SH-SY5Y (cell line): ENCODE measurements at regions not wholly inside any gene's neighbourhood (a gene's known extent, or its start where the extent isn't known, plus 50 kb on each side); places are given as distances from the start of the nearest gene placed in this dataset.

Experiments used
- GATA2 ChIP-seq: IDR thresholded peaks from 2 replicates; pipeline ENCODE4 v1.6.1; 2011; ENCODE audit warnings: mild to moderate bottlenecking, low read depth, low read length
- GATA3 ChIP-seq: IDR thresholded peaks from 2 replicates; pipeline ENCODE4 v1.6.1; 2011; ENCODE audit warnings: low read depth, mild to moderate bottlenecking, low read length, moderate library complexity

DNA sequence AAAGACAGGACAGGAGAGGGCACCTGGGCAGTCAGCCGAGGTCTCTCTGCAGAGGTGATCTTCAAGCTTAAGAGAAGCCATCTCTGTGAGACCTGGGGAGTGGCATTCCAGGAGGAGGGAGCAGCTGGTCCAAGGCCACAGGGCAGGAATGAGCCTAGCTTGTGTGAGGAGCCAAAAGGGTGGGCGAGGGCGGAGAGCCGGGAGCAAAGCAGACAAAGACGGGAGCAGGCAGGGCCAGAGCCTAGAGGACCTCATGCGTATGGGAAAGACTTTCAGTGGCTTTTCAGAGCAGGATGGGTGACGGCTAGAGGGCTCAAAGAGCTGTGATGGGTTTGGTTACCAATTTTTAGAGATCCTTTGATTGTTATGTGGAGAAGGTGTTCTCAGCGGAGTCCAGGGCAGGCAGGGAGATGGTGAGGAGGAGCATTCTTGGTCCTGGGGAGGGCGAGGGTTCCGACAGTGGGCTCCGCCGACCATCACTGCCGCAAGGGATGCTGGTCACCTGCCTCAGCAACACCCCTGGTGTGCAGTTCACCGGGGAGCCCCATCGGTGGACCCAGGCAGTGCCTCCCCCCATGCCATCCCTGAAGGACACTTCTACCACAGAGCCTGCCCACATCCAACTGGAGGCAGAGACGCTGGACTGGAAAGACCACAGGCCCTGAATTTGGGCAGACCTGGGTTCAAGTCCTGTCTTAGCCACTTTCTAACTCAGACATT lies 122.9 kb upstream of the IRF2BP2 start:
- TF ChIP-seq GATA2 (no peak), GATA3 (no peak)

DNA sequence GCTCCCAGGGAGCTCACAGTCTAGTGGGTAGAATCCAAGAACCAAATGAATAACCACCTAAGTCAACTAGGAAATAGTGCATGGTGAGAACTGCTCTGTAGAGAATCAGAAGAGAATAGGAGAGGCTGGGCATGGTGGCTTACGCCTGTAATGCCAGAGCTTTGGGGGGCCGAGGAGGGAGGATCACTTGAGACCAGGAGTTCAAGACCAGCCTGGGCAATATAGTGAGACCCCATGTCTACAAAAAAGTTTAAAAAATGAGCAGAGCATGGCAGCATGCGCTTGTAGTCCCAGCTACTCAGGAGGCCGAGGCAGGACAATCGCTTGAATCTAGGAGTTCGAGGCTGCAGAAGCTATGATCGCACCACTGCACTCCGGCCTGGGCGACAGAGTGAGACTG lies 122.3 kb upstream of the IRF2BP2 start:
- TF ChIP-seq GATA3, result no peak

DNA sequence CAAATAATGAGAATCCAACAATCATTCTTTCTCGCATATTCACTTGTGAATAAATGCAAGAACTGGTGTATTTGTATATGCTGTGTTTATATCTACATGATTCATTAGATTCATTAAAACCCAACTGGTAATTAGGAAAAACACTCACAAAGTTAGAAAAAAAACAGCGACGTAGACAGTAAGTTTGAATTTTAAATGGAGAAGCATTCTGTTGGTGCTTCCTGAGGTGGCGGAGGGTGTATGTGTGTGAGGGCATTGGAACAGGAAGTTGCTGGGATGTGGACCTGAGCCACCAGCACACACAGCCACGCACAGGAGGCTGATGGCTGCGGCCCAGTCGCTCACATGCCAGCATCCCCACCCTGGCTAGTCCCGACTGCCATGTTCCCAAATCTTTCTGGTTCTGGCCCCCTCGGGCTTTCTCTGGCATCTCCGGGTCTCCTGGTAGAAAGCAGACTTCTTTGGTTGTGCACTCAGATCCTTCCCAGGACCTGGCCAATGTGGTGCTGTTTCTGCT lies 121.6 kb upstream of the IRF2BP2 start:
- no peak for TF ChIP-seq GATA3
- TF ChIP-seq GATA2, result no peak

DNA sequence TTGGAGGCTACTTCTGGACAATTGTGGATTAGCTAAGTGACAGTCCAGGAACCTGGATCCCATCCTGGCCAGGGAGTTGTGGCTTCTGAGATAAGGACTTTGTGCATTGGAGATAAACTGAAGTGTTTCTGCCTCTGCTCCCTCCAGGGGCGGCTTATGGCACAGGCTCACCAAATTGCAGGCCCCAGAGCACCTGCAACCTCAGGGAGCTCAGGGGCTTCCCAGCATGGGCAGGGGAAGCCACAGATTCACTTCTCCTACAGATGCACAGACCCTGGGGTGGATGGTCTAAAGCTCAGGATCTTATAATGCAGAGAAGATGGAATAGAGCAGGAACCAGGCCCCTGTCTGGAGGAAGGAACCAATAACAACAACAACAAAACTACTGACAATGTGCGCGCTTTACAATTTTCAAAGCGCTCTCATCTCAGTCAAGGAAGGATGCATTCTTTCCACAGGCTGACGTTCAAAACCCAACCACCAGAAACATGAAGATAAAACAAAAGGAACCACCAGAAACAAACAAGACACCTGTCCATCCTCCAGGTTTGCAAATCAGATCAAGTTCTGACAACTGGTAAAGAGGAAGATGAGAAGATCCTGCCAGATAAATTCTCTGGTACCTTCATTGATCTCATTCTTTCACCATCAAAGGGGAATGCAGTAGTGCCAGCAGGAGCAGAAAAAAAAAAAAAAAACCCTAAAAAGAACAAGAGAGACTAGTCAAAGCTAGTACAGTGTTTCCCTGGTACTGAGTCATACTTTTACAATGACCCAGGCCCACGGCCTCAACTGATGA lies 121.0 kb upstream of the IRF2BP2 start:
- TF ChIP-seq GATA2 (no peak), GATA3 (no peak)

DNA sequence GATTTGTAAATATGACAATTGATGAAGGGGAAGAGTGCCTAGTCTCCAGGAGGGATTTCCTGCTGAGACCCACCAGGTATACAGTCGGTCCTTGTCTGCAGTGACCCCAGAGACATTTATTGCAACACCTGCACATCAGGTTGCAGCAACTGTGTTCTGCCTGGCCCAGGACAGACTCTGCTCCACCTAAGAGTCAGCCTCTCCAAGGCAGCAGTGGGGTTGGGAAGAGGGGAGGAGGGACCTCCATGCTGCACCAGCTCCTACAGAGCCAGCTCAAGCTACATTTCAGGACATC lies 120.4 kb upstream of the IRF2BP2 start:
- TF ChIP-seq GATA2 (no peak), GATA3 (no peak)

DNA sequence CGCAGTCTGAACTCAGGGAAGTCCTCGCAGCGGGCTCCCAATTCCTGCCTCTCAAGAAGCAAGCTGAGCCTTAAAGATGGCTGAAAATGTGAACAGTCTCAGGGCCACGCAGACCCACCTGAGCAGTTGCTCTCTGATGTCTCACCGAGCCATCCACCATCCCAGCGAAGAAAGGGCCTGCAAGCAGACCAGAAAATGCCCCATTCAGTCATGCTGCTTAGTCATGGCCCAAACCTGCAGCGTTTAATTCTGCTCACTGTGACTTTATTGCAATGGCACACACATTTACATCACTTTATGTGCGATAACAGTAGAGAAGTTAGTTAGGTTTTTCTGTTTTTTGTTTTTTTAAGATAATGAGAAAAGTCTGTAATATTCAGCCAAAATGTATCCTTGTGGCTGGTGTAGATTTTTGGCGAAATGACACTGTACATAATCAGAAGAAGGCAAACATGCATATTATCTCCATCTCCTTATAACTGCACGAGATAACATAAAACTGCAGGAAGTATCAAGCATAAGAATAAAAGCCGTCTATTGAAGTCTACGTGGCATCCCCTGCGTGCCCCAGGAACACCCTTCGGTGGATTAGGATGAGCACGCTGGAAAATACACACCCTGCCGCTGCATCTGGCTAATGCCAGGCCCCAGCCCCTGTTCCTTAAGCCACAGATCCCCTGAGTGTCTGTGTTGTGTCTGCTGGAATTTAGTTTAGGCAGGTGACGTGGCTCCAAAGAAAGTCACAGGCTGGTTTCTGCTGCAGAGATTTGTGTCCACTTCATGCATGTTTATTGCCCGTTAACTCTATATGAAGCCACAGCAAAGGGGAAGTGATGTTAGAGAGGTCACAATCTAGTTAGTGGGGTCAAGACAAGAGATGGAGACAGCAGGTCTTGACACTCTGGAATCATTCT lies 119.8 kb upstream of the IRF2BP2 start:
- TF ChIP-seq GATA2, result 0 out of 2 replicates have a peak, but pooled peaks have one; percentile 16
- no peak for TF ChIP-seq GATA3

DNA sequence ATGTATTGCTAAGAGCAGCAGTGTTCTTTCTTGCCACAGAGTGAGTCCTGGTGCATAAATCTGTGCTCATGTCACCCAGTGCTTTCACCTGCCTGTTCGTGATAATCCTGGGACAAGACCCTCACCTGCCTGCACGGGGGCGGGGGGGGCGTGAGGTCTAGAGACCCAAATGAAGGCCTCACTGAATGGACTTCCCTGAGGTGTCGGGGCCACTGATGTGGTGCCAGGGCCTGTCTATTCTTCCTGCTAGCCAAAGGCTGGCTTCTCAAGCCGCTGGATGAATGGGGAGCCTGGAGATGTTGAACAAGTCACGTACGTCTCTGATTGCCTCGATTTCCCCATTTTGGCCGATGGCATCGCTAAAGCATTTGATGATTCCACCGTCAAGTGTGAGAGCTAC lies 118.8 kb upstream of the IRF2BP2 start:
- no peak for TF ChIP-seq GATA2
- TF ChIP-seq GATA3, result no peak

DNA sequence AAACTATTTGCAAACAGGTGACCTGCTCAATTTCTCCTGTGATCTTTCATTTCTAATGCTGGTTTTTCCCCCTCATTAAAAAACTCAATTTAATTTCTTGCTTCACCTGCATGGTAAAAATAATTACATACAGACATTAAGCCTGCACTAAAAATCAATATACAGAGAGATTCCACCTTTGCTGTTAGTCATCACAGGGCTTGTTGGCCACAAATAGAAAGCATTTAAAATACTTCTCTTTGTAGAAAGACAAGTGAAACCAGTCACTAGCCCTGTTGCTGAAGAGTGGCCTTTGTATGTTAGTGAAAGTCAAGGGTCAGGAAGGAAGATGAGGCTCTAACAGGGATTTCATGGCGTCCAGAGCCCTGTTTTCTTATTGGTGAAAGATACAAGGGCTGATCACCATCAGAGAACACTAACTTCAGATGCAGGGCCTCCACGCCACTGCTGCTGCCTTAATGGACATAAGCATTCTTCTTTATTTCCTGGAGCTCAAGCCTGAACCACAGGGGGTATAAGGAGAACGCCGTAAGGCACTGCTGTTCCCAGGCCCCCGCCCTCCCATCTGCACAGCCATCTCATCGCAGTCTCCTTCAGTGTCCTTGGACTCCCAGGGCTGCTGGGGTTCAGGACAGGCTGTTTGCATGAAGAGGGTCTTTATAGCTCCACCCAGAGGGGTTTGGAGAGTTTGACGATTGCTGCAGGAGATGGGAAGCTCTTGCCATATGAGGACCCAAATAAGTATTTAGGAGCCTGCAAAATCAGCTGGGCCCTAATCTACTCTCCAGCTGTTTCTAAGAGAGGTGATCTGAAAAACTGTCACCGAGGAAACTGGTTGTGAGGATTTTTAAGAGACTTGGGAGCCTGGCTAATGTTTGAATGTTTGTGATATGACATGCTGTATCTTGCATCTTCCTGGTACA lies 117.3 kb upstream of the IRF2BP2 start:
- TF ChIP-seq GATA2, result no peak
- TF ChIP-seq GATA3, result no peak

DNA sequence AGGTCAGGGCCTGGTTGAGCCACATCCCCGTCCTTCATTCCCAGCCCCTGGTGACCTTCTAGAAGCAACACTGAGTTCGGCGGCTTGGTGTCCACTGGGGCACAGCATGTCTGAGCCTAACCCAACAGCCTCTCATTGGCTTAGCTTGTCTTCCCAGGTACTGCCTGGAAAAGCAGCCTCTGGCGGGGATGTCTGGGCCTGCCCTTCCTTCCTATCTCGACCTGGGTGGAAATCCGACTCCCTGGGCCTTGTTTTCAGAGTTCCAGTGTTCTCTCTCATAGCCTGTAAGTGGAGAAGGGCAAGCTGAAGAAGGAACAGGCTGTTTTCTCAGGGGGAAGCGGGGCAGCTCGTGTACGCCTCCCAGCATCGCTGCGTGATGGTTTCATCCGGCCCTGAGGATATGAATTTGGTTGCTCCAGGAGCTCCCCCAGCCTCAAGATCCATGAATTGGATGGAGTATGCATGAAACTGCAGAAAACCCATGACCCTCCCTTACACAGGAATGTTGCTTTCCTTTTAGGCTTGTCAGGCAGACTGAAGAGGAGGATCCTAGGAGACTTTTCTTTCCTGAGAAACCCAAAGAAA lies 116.5 kb upstream of the IRF2BP2 start:
- no peak for TF ChIP-seq GATA3
- TF ChIP-seq GATA2, result no peak

DNA sequence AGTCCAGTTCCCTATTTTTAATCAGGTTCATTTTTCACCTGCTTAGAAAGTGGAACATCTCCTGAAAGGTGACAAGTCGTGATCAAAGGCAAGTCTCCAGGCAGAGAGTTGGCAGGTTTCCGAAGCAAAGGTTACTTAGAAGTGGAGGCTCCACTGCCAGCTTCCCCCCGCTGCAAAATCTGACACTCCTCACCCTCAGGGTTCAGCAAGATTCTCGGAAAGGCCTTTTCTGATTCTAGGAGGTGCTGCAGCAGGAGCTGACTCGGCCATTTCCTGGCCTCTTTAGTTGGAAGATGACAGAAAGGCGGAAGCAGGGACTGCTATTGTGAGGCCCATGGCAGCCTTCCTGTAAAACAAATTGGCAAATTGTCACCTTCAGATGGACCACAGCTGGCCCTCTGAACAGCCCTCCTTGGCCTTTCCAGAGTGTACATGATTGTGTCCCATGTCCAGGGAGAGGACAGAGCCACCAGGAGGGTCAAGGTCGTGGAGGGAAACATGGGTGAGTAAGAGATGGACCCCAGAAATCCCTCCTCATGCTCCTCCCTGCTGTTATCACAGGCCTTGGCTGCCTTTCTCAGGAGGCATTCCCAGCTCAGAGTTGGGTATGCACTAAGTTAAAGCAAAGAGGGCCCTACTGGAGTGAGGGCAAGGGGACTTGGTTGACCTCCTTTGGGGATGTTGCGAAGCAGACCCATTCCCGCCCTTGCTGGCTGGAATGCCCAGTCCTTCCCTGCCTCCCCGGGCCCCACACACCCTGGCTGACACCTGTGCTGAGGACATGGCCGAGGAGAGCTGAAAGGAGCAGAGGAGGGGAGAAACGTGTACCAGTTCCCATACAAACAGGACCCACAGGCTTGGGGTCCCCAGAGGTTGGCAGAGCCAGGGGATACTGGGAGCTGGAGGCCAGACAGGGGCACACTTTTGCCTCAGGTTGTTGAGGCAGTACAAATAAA lies 115.5 kb upstream of the IRF2BP2 start:
- TF ChIP-seq GATA3, result no peak
- no peak for TF ChIP-seq GATA2

DNA sequence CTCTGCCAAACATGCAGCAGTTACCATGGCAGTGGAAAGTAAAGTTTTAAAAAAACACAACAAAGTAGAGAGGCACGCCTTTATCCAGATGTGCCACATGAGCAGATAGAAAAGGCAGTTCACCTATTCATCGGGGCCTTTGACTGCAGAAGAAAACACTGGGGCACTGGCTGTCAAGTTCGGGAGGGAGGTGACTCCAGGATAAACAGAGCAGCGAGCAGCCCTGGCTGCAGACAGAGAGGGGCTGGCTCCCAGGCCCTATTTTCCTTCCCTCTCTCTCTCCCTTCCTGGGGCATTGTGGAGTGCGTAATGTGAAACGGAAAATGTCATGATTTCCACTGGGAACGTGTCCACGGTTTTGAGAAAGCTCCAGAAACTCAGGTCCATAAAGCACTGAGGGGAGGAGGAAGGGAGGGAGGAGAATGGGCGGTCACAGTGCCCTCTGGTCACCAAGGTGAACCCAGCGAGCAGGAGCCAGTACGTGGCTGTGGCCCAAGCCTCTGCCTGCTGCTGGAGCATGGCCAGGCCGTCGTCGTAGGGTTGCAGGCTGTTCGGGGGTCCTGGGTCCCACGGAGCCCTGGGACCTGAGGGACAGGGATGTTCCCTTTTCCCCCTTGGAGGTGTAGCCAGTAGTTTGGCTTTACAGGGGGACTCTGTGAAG lies 114.7 kb upstream of the IRF2BP2 start:
- TF ChIP-seq GATA2 (no peak), GATA3 (no peak)
